Endodermal cell (in vitro differentiated cells): ENCODE measurements at regions not wholly inside any gene's neighbourhood (a gene's known extent, or its start where the extent isn't known, plus 50 kb on each side); places are given as distances from the start of the nearest gene placed in this dataset.
"Not testable (repeated sequence)": the region's sequence is repeated elsewhere in the genome, so short reads cannot be mapped to it uniquely, and the experiment has no call there.

Experiments used
- DNase-seq: peaks from one replicate; pipeline ENCODE4 v3.0.0-alpha.2; 2017
- H3K27ac ChIP-seq: 2 replicates; pipeline ENCODE4 v1.5.1; 2013; ENCODE audit warnings: mild to moderate bottlenecking, low read depth, low read length, moderate library complexity
- H3K27me3 ChIP-seq: 2 replicates; pipeline ENCODE4 v1.6.1; 2013; ENCODE audit warnings: mild to moderate bottlenecking, low read length, moderate library complexity; ENCODE audit not compliant: insufficient read depth, control insufficient read depth, poor library complexity, severe bottlenecking
- H3K36me3 ChIP-seq: 2 replicates; pipeline ENCODE4 v1.7.0; 2013; ENCODE audit warnings: mild to moderate bottlenecking, low read length, moderate library complexity; ENCODE audit not compliant: control insufficient read depth, insufficient read depth
- H3K4me1 ChIP-seq: one replicate; pipeline ENCODE4 v1.7.0; 2013; ENCODE audit warnings: low read length; ENCODE audit not compliant: control insufficient read depth, insufficient read depth
- H3K4me3 ChIP-seq: 2 replicates; pipeline ENCODE4 v1.5.1; 2013; ENCODE audit warnings: mild to moderate bottlenecking, low read length, moderate library complexity
- H3K9ac ChIP-seq: 2 replicates; pipeline ENCODE4 v1.6.1; 2013; ENCODE audit warnings: mild to moderate bottlenecking, low read length, moderate library complexity; ENCODE audit not compliant: poor library complexity, severe bottlenecking; ENCODE audit errors: extremely low read depth
- H3K9me3 ChIP-seq: 2 replicates; pipeline ENCODE4 v1.6.1; 2013; ENCODE audit warnings: mild to moderate bottlenecking, low read length, moderate library complexity; ENCODE audit not compliant: control insufficient read depth
- H3K27ac Mint-ChIP-seq: 2 replicates; pipeline ENCODE4 v1.8.0; 2020; ENCODE audit warnings: mixed read lengths
- H3K27me3 Mint-ChIP-seq: 2 replicates; pipeline ENCODE4 v1.8.0; 2021; ENCODE audit warnings: mild to moderate bottlenecking, mixed read lengths; ENCODE audit not compliant: insufficient read depth
- H3K36me3 Mint-ChIP-seq: 2 replicates; pipeline ENCODE4 v1.8.0; 2020; ENCODE audit warnings: low read depth, mixed read lengths
- H3K4me1 Mint-ChIP-seq: 2 replicates; pipeline ENCODE4 v1.8.0; 2020; ENCODE audit warnings: mixed read lengths
- H3K4me3 Mint-ChIP-seq: 2 replicates; pipeline ENCODE4 v1.8.0; 2020; ENCODE audit warnings: mild to moderate bottlenecking, moderate library complexity, mixed read lengths
- H3K9me3 Mint-ChIP-seq: 2 replicates; pipeline ENCODE4 v1.8.0; 2020; ENCODE audit warnings: mild to moderate bottlenecking, mixed read lengths
- CTCF ChIP-seq: fragments of 200-600 bp; sonication (generic); conservative IDR thresholded peaks from 2 replicates; pipeline ENCODE4 v1.5.0; 2021; ENCODE audit warnings: antibody characterized with exemption, mild to moderate bottlenecking
- WGBS, 2 experiments: methylation state at CpG; one replicate each; pipeline versions ENCODE4 v1.1.5 to v1.1.7; 2013; ENCODE audit warnings: missing lambda C conversion rate in 2 of 2, mixed read lengths in 1 of 2; ENCODE audit not compliant: insufficient coverage in 1 of 2, insufficient read length in 1 of 2; 5-methylcytosine and 5-hydroxymethylcytosine counted together

GRCh38 chr1:147348592-147348991, 106.1 kb downstream of the CHD1L start:
- Mint-ChIP-seq H3K9me3 (peaks cover 21% of the 10 kb centered on the region), H3K27me3 (peaks cover 13% of the 10 kb centered on the region)
- not testable (repeated sequence) for H3K27ac Mint-ChIP-seq, H3K4me3 Mint-ChIP-seq, H3K4me1 ChIP-seq, H3K27me3 ChIP-seq, H3K36me3 Mint-ChIP-seq, H3K9me3 ChIP-seq, H3K27ac ChIP-seq, H3K36me3 ChIP-seq, H3K9ac ChIP-seq, DNase-seq, H3K4me1 Mint-ChIP-seq, H3K4me3 ChIP-seq
- WGBS, 2 experiments, result 95 to 100% methylated on average over 2 to 5 of the region's 8 CpGs

- Histone ChIP-seq H3K9ac (no peak overlapping the region), H3K27me3 (no peaks in the 10 kb centered on the region), H3K4me1 (no peaks in the 10 kb centered on the region), H3K27ac (no peak overlapping the region), H3K4me3 (no peak overlapping the region), H3K36me3 (no peaks in the 10 kb centered on the region), H3K9me3 (no peaks in the 10 kb centered on the region)
- Mint-ChIP-seq H3K4me1 (no peaks in the 10 kb centered on the region), H3K27ac (no peak overlapping the region), H3K36me3 (no peaks in the 10 kb centered on the region), H3K27me3 (peaks cover 9% of the 10 kb centered on the region), H3K4me3 (no peak overlapping the region), H3K9me3 (peaks cover 12% of the 10 kb centered on the region)
- 85% methylated on average over 1 of the region's 1 CpG; no CpG with 5 or more reads in 1 of the 2 experiments for WGBS, 2 experiments
- TF ChIP-seq CTCF, result no peak
- no peak for DNase-seq
These were observed 107.0 kb downstream of the CHD1L start for GRCh38 chr1:147349533-147349932.

GRCh38 chr1:147351140-147351835, 108.8 kb downstream of the CHD1L start:
- H3K27me3 Mint-ChIP-seq, result peaks cover 2% of the 10 kb centered on the region
- Histone ChIP-seq H3K9me3 (no peaks in the 10 kb centered on the region), H3K27me3 (no peaks in the 10 kb centered on the region), H3K4me1 (no peaks in the 10 kb centered on the region), H3K36me3 (no peaks in the 10 kb centered on the region), H3K4me3 (no peak overlapping the region), H3K9ac (no peak overlapping the region), H3K27ac (no peak overlapping the region)
- DNase-seq, result no peak
- H3K9me3 Mint-ChIP-seq, result peaks cover 6% of the 10 kb centered on the region
- no peak overlapping the region for H3K27ac Mint-ChIP-seq
- H3K4me3 Mint-ChIP-seq, result no peak overlapping the region
- WGBS, 2 experiments, result 70 to 92% methylated on average over 2 to 3 of the region's 3 CpGs
- no peak for TF ChIP-seq CTCF
- H3K36me3 Mint-ChIP-seq, result no peaks in the 10 kb centered on the region
- H3K4me1 Mint-ChIP-seq, result no peaks in the 10 kb centered on the region
